ENCODE measurements at regions not wholly inside any gene's neighbourhood (a gene's known extent, or its start where the extent isn't known, plus 50 kb on each side); places are given as distances from the start of the nearest gene placed in this dataset.

- no peak for TF ChIP-seq POLR2A (IDR thresholded peaks at IDR 0.05; ENCODE audit: low read length)
- no peak for TF ChIP-seq RCOR1 (IDR thresholded peaks at IDR 0.05; ENCODE audit: low read depth, low read length)
- TF ChIP-seq ZFP36 (IDR thresholded peaks at IDR 0.05; ENCODE audit: borderline replicate concordance, partially characterized antibody) = no peak
- no peak for TF ChIP-seq RAD21 (conservative IDR thresholded peaks at IDR 0.05 in 1 of 2, IDR thresholded peaks at IDR 0.05 in 1 of 2)
- TF ChIP-seq, protein P1, sequence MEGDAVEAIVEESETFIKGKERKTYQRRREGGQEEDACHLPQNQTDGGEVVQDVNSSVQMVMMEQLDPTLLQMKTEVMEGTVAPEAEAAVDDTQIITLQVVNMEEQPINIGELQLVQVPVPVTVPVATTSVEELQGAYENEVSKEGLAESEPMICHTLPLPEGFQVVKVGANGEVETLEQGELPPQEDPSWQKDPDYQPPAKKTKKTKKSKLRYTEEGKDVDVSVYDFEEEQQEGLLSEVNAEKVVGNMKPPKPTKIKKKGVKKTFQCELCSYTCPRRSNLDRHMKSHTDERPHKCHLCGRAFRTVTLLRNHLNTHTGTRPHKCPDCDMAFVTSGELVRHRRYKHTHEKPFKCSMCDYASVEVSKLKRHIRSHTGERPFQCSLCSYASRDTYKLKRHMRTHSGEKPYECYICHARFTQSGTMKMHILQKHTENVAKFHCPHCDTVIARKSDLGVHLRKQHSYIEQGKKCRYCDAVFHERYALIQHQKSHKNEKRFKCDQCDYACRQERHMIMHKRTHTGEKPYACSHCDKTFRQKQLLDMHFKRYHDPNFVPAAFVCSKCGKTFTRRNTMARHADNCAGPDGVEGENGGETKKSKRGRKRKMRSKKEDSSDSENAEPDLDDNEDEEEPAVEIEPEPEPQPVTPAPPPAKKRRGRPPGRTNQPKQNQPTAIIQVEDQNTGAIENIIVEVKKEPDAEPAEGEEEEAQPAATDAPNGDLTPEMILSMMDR (IDR thresholded peaks at IDR 0.05) = no peak
- no peak for TF ChIP-seq E2F6 (IDR thresholded peaks at IDR 0.05; ENCODE audit: borderline replicate concordance, low read depth)
These were observed 276.5 kb upstream of the ATP5MC3 start for GRCh38 chr2:175457895-175458448.
